ENCODE measurements at regions not wholly inside any gene's neighbourhood (a gene's known extent, or its start where the extent isn't known, plus 50 kb on each side); places are given as distances from the start of the nearest gene placed in this dataset.

DNA sequence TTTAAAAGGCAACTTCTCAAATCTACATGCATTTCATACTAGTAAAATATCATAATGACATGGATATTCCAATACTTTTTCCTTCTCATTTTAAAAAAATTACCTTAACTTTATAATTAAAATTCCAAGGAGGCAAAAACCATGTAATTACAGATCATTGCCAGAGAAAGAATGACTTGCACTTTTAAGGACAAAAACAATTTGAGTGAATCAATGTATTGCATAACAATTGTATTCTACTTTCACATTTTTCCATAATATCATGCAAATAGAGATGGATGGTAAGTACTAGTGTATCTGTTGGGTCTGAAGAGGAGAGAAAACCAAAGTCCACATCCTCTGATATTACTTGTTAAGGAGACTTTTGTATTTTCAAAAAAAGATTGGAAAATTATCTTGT lies 89.5 kb upstream of the NCK2 start:
- TF ChIP-seq RAD21 (IDR thresholded peaks at IDR 0.05; ENCODE audit: low read depth) (no peak), EP300 (IDR thresholded peaks at IDR 0.05; ENCODE audit: borderline replicate concordance) (no peak), NFIC (IDR thresholded peaks at IDR 0.05) (no peak), FOXM1 (IDR thresholded peaks at IDR 0.05; ENCODE audit: borderline replicate concordance, low read depth) (no peak), YY1 (IDR thresholded peaks at IDR 0.05; ENCODE audit: low read depth) (no peak), TAF1 (IDR thresholded peaks at IDR 0.05; ENCODE audit: low read depth) (no peak), CREB1 (IDR thresholded peaks at IDR 0.05; ENCODE audit: low read depth) (no peak), ZBTB7A (IDR thresholded peaks at IDR 0.05; ENCODE audit: low read depth) (no peak), TCF12 (IDR thresholded peaks at IDR 0.05; ENCODE audit: low read depth) (no peak), TEAD4 (IDR thresholded peaks at IDR 0.05) (peak; percentile 29; the same call in 1 of the 2 replicates), EGR1 (IDR thresholded peaks at IDR 0.05) (no peak), CEBPB (IDR thresholded peaks at IDR 0.05) (peak; percentile 79)
- TF ChIP-seq, protein P1, sequence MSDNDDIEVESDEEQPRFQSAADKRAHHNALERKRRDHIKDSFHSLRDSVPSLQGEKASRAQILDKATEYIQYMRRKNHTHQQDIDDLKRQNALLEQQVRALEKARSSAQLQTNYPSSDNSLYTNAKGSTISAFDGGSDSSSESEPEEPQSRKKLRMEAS (IDR thresholded peaks at IDR 0.05), result no peak
- TF ChIP-seq, protein P2, sequence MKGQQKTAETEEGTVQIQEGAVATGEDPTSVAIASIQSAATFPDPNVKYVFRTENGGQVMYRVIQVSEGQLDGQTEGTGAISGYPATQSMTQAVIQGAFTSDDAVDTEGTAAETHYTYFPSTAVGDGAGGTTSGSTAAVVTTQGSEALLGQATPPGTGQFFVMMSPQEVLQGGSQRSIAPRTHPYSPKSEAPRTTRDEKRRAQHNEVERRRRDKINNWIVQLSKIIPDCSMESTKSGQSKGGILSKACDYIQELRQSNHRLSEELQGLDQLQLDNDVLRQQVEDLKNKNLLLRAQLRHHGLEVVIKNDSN (IDR thresholded peaks at IDR 0.05), result no peak
- TF ChIP-seq, protein P3, sequence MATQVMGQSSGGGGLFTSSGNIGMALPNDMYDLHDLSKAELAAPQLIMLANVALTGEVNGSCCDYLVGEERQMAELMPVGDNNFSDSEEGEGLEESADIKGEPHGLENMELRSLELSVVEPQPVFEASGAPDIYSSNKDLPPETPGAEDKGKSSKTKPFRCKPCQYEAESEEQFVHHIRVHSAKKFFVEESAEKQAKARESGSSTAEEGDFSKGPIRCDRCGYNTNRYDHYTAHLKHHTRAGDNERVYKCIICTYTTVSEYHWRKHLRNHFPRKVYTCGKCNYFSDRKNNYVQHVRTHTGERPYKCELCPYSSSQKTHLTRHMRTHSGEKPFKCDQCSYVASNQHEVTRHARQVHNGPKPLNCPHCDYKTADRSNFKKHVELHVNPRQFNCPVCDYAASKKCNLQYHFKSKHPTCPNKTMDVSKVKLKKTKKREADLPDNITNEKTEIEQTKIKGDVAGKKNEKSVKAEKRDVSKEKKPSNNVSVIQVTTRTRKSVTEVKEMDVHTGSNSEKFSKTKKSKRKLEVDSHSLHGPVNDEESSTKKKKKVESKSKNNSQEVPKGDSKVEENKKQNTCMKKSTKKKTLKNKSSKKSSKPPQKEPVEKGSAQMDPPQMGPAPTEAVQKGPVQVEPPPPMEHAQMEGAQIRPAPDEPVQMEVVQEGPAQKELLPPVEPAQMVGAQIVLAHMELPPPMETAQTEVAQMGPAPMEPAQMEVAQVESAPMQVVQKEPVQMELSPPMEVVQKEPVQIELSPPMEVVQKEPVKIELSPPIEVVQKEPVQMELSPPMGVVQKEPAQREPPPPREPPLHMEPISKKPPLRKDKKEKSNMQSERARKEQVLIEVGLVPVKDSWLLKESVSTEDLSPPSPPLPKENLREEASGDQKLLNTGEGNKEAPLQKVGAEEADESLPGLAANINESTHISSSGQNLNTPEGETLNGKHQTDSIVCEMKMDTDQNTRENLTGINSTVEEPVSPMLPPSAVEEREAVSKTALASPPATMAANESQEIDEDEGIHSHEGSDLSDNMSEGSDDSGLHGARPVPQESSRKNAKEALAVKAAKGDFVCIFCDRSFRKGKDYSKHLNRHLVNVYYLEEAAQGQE (IDR thresholded peaks at IDR 0.05; ENCODE audit: low read depth), result no peak

DNA sequence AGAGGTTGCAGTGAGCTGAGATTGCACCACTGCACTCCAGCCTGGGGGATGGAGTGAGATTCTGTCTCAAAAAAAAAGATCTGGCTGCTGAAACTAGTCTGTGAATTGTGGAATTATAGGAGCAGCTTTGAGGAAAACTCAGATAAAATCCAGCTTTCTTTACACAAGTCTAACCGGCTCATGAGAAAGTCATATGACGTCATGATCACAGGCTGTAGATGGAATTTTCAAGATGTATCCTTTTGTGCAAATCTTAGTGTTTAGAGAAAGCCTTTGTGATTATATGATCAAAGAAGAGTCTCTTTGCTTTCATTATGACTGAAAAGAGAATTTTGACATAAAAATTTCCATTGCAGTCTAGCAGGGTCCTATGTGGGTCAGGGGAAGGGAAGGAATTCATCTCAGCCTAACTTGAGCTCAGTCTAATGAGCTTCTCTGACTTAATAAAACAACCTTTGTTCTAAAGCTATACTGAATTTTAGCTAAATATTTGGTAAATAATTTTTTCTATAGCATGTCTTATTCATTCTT lies 90.2 kb upstream of the NCK2 start:
- TF ChIP-seq, protein P1 (IDR thresholded peaks at IDR 0.05), result no peak
- TF ChIP-seq TEAD4 (IDR thresholded peaks at IDR 0.05), result no peak
- TF ChIP-seq, protein P3 (IDR thresholded peaks at IDR 0.05; ENCODE audit: low read depth), result no peak
- no peak for TF ChIP-seq ZBTB7A (IDR thresholded peaks at IDR 0.05; ENCODE audit: low read depth)
- TF ChIP-seq NFIC (IDR thresholded peaks at IDR 0.05), result no peak
- no peak for TF ChIP-seq RAD21 (IDR thresholded peaks at IDR 0.05; ENCODE audit: low read depth)
- TF ChIP-seq TAF1 (IDR thresholded peaks at IDR 0.05; ENCODE audit: low read depth), result no peak

DNA sequence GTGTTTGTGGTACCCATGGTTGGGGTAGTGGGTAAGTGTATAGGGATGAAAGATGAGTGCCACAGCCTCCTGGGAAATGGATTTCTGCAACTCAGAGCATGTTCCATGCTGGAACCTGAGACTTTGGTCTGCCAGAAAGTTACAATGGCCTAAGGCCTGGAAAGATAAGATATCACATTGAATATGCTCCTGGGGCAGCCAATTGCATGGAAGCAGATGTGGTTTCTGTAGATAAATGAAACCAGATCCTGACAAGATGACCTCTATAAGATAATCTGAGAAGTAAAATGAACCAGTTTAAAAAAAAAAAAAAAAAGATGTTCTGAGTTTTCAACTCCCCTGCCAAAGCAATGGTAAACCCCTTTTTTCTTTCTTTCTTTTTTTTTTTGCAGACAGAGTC lies 91.4 kb upstream of the NCK2 start:
- TF ChIP-seq, protein P3 (IDR thresholded peaks at IDR 0.05; ENCODE audit: low read depth), result no peak
- no peak for TF ChIP-seq EP300 (IDR thresholded peaks at IDR 0.05; ENCODE audit: borderline replicate concordance)
- no peak for TF ChIP-seq RAD21 (IDR thresholded peaks at IDR 0.05; ENCODE audit: low read depth)
- TF ChIP-seq, protein P2 (IDR thresholded peaks at IDR 0.05), result no peak

DNA sequence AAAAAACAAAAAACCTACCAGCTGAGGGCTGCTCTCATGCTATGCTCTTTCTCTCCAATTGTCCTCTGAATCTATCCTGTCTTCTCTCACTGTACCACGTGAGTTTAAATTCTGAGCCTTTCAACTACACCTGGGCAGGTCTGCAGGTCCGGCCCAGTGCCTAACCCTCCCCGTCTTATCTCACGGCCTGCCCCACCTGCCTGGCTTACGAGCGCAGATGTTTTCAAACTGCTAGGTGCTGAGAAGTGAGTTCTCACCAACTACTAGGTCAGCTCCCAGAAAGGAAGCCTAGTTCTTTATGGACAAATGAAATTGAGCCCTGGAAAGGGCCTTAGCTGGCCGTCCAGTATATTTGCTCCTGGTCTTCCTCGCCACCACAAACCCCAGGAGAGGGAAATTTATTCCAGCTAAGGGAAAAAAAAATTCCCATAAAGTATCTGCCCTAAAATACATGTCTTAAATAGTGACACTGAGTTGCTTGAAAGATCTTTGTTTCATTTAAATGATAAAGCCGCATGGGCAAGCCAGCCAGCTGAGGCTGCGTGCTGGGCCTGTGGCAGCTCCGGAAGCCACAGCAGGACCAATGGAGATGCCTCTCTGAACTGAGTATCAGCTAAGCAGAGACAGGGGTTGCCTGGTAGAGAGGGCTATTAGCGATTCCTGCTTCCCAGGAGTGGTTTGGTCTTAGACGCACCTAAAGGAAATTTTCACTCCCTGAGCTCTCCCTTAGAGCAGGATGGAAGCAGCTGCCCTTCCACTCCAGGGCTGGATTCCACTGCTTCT lies 92.5 kb upstream of the NCK2 start:
- TF ChIP-seq, protein P1 (IDR thresholded peaks at IDR 0.05), result no peak
- TF ChIP-seq YY1 (IDR thresholded peaks at IDR 0.05; ENCODE audit: low read depth) (no peak), TAF1 (IDR thresholded peaks at IDR 0.05; ENCODE audit: low read depth) (no peak), ZBTB7A (IDR thresholded peaks at IDR 0.05; ENCODE audit: low read depth) (no peak), EP300 (IDR thresholded peaks at IDR 0.05; ENCODE audit: borderline replicate concordance) (no peak), EGR1 (IDR thresholded peaks at IDR 0.05) (no peak), TCF12 (IDR thresholded peaks at IDR 0.05; ENCODE audit: low read depth) (no peak), RAD21 (IDR thresholded peaks at IDR 0.05; ENCODE audit: low read depth) (no peak), FOXM1 (IDR thresholded peaks at IDR 0.05; ENCODE audit: borderline replicate concordance, low read depth) (no peak), TEAD4 (IDR thresholded peaks at IDR 0.05) (no peak), CREB1 (IDR thresholded peaks at IDR 0.05; ENCODE audit: low read depth) (no peak), CEBPB (IDR thresholded peaks at IDR 0.05) (no peak), NFIC (IDR thresholded peaks at IDR 0.05) (no peak)
- TF ChIP-seq, protein P2 (IDR thresholded peaks at IDR 0.05), result no peak
- TF ChIP-seq, protein P3 (IDR thresholded peaks at IDR 0.05; ENCODE audit: low read depth), result no peak
